Activated T-helper 1 cell treated with anti-CD3 and anti-CD28 coated beads, Interleukin-2, amount 50 U/mL, for 16 hours (primary cell): ENCODE measurements at regions not wholly inside any gene's neighbourhood (a gene's known extent, or its start where the extent isn't known, plus 50 kb on each side); places are given as distances from the start of the nearest gene placed in this dataset.

ENCODE experiments used
- DNase-seq, 2 donors: peaks; one replicate each; pipeline ENCODE4 v3.0.0-alpha.2; 2020; ENCODE audit warnings: low read depth in 1 of 2, low spot score in 1 of 2

- DNase-seq = no peak
Measured at GRCh38 chr1:30304080-30304479, 419.3 kb downstream of the MATN1 start.

DNA sequence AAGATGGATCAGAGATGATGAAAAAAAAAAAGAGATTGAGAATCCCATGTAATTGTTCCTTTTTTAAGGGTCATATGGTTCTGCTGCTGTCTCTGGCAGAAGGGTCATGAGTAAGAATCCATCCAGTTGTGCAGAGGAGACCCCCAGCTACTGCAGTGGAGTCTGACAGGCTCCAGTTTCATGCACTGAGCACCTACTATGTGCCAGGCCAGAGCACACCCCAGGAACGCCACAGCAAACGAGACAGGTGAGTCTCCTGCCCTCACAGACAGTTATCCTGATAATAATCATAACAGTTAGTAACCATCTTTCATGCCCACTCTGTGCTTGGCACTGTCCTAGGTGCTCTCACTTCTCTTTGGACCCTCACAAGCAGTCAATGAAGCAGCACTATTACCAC, 420.0 kb downstream of the MATN1 start:
- no peak for DNase-seq

- no peak for DNase-seq
Measured at GRCh38 chr1:30302858-30303257, 420.5 kb downstream of the MATN1 start.

DNA sequence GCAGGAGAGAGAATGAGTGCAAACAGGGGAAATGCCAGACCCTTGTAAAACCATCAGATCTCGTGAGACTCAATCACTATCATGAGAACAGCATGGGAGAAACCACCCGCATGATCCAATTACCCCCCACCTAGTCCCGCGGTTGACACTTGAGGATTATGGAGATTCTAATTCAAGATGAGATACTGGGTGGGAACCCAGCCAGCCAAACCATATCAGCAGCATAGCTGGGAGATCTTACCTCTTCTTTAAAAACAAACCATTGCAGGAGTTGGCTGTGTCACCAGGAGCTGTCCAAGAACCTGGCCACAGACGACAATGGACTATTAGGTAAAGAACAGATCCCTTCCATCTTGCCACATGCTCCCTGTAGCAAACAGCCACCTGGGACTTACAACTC, 422.7 kb downstream of the MATN1 start:
- DNase-seq = no peak

DNA sequence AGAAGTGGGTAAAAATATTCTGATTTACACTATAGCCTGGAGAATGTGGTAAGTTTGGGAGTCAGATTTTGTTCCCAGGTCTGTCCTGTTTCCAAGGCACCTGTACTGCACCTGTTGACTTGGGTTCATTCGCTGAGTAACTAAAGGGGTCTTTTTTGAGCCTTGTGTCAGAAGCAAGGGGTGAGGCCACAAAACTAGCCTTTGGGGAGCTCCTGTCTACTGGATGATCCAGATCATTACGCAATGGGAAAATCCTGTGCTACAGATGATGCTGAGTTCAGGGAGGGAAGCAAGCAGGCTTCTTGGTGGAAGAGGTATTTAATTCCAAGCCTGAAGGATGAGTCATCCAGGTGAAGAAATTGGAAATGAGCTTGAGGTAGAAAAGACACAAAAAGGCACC, 424.0 kb downstream of the MATN1 start:
- DNase-seq = no peak

GRCh38 chr1:30295674-30296073, 427.7 kb downstream of the MATN1 start:
- no peak for DNase-seq

- DNase-seq = no peak
Measured at GRCh38 chr1:30295266-30295665, 428.1 kb downstream of the MATN1 start.

GRCh38 chr1:30294508-30294907, 428.9 kb downstream of the MATN1 start:
- no peak for DNase-seq

DNA sequence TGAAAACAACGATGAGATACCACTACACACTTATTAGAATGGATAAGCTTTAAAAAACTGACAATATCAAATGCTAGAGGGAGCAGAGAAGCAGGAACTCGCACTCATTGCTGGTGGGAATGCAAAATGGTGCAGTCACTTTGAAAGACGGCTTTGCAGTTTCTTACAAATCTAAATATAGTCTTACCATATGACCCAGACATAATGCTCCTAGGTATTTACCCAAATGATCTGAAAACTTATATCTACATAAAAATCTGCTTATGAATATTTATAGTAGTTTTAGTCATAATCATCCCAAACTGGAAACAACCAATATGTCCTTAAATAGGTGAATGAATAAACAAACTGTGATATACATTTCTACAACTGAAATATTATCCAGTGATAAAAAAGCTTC, 430.9 kb downstream of the MATN1 start:
- DNase-seq = no peak

DNA sequence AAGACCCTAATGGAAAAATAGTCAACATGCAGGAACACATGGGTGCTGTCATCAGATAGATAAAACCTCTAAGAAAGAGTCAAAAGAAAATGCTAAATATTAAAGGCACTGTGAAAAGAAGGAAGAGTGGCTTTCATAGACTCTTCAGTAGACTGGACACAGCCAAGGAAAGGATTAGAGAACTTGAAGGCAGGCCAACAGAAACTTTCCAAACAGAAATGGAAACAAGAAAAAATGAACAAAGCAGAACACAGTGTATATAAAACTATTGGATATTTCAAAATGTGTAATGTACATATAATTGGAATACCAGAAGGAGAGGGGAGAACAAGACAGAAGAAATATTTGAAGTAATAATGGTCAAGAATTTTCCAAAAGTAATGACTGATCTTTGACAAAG, 431.9 kb downstream of the MATN1 start:
- DNase-seq = no peak

GRCh38 chr1:30290581-30290980, 432.8 kb downstream of the MATN1 start:
- DNase-seq = no peak

DNA sequence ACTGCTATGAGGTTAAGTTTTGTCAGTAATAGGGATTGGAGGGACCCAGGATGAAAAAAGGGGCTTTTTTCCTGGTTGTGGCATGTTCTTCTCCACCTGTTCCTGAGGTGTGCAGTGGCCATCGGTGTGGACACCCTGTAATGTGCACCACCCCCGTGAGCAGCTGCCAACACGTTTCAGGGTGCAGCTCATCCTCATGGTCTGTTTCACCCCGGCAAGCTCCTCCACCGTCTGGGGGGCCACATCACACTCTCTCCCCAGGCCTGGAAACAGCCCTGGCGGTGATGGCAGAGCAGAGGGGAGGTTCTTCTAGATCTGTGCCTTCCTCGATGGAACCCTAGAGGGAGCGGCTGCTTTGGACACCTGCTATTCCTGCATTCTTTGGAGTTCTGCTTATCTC, 435.4 kb downstream of the MATN1 start:
- DNase-seq = no peak

DNA sequence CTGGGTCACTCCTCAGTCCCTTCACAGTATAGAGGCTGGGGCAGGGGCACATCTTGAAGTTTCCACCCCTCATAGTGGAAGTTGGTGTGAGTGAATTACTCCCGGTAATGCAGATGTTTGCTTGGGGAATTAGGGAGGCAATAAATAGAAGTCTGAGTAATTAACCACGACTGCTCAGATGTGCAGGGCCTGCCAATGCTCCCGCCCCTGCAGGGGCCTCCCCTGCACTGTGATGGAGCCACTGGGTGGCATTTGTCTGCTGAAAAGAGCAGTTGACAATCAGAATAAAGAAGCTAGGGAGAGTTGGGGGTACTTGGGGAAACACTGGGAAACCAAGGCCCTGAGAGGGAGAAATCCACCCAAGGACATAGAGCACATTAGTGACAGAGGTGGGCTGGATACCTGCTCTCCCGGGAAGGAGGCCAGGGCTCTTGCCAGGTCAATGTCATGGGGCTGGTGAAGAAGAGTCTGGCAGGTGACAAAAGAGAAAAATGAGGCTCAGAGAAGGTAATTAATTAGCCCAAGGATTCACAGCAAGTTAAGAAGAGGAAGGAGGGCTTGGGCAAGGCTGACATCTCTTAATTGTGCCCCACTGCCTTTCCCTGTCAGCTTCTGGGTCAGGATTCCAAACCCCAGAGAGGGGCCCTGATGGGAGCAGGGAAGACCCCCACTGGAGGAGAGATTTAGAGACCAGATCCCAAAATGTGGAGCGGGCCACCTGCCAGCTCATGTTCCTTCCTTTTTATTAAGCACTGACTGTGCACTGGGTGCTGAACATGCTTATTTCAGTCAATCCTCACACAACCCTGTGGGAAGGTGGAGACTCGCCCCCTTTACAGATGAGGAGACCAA, 436.2 kb downstream of the MATN1 start:
- no peak for DNase-seq

GRCh38 chr1:30286241-30286987, 437.0 kb downstream of the MATN1 start:
- DNase-seq = no peak

- DNase-seq = no peak
Measured at GRCh38 chr1:30285501-30285932, 437.9 kb downstream of the MATN1 start.

DNA sequence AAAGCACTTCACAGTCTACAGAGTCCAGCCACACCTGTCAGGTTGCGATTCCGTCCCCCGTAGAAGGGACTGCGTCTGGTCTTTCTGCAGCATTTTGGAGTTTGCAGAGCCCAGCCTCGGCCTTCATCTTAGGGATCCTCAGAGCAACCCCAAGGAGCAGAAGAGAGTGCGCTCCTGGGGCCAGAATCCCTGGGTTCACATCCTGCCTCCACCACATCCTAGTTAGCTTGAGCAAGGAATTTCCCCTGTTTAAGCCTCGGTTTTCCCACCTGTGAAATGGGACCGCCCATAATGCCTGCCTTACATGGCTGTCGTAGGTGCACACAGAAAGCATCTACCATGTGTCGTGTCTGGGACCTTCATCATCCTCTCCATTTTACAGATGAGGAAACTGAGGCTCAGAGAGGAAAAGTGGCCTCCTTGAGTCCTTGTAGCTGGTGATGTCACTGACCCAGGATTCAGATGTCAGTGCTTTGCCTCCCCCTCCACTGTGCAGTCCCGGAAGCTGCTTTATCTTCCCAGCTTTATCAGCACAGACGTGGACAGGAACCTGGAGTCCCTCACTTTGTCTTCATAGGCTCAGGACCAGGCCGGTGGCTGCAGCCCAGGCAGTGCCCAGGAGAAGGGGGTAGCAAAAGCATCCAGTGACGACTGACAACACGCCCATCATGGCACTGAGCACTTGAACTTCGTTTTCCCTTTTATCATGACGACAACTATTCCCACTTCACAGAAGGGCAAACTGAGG, 438.5 kb downstream of the MATN1 start:
- no peak for DNase-seq

GRCh38 chr1:30284226-30284625, 439.2 kb downstream of the MATN1 start:
- no peak for DNase-seq

- DNase-seq = no peak
Measured at GRCh38 chr1:30283199-30283962, 440.0 kb downstream of the MATN1 start.

- DNase-seq = no peak
Measured at GRCh38 chr1:30280572-30280971, 442.8 kb downstream of the MATN1 start.

- DNase-seq = no peak
Measured at GRCh38 chr1:30277911-30278310, 445.5 kb downstream of the MATN1 start.

- DNase-seq = no peak
Measured at GRCh38 chr1:30277415-30277814, 446.0 kb downstream of the MATN1 start.
